ENCODE measurements at regions not wholly inside any gene's neighbourhood (a gene's known extent, or its start where the extent isn't known, plus 50 kb on each side); places are given as distances from the start of the nearest gene placed in this dataset.

- no peak overlapping the region for H2BK120ac ChIP-seq (ENCODE audit: low read depth, low read length)
These were observed 374.4 kb upstream of the PDE4D start for GRCh38 chr5:60267907-60268306.

More at GRCh38 chr5:60267907-60268306, 374.4 kb upstream of the PDE4D start:
- Histone ChIP-seq H3K4me2 (ENCODE audit: low read depth, low read length) (no peak overlapping the region), H4K20me1 (ENCODE audit: insufficient read depth, low read length) (no peaks in the 10 kb centered on the region), H3K56ac (ENCODE audit: extremely low read depth, insufficient read depth, low read length) (no peak overlapping the region), H3K27me3 (ENCODE audit: control insufficient read depth, insufficient read depth, low read length) (no peaks in the 10 kb centered on the region), H2BK5ac (ENCODE audit: low read depth, low read length, poor library complexity, severe bottlenecking) (no peak overlapping the region), H3K4ac (ENCODE audit: low read depth, low read length) (no peak overlapping the region), H4K91ac (ENCODE audit: insufficient read depth, low read depth, low read length) (no peak overlapping the region), H4K5ac (ENCODE audit: low read depth, low read length) (no peak overlapping the region), H2AK5ac (ENCODE audit: low read depth, low read length) (no peak overlapping the region), H3K4me1 (ENCODE audit: control insufficient read depth, insufficient read depth, low read length) (no peaks in the 10 kb centered on the region), H3K23ac (ENCODE audit: low read depth, low read length) (no peak overlapping the region), H3K9ac (ENCODE audit: low read depth, low read length) (no peak overlapping the region), H3K9me1 (ENCODE audit: insufficient read depth, low read length) (no peaks in the 10 kb centered on the region), H3K4me3 (ENCODE audit: insufficient read depth, low read depth, low read length) (no peak overlapping the region), H3K14ac (replicated peaks; ENCODE audit: low read depth, low read length) (no peak overlapping the region), H3K9me3 (ENCODE audit: control insufficient read depth, insufficient read depth, low read length) (no peaks in the 10 kb centered on the region), H4K8ac (ENCODE audit: low read depth in 2 of 2, low read length in 2 of 2) (no peak overlapping the region), H2AFZ (replicated peaks; ENCODE audit: low read length, poor library complexity) (no peak overlapping the region), H2BK20ac (ENCODE audit: low read depth, low read length) (no peak overlapping the region), H3K18ac (ENCODE audit: low read depth, low read length) (no peak overlapping the region), H2BK15ac (ENCODE audit: low read depth, low read length) (no peak overlapping the region), H3K27ac (ENCODE audit: insufficient read depth, low read length) (no peak overlapping the region), H2AK9ac (replicated peaks; ENCODE audit: low read depth, low read length, poor library complexity) (no peak overlapping the region), H3K36me3 (ENCODE audit: control insufficient read depth, insufficient read depth, low read length) (no peaks in the 10 kb centered on the region), H3K79me1 (ENCODE audit: low read depth in 1 of 2, low read length in 2 of 2) (no peaks in the 10 kb centered on the region)
- POLR2A ChIA-PET (ENCODE audit: unreplicated experiment): no interaction called here
- DNase-seq (no peak), ATAC-seq (ENCODE audit: low read depth) (no peak)
- dilution Hi-C loops (cut with HindIII; ENCODE audit: low sequenced_read_pairs, unreplicated experiment) (no loop called here), in situ Hi-C loops (cut with MboI; ENCODE audit: low sequenced_read_pairs) (no loop called here), intact Hi-C loops (cut with micrococcal nuclease) (no loop called here)
- no CpG with 5 or more reads among the region's 3 CpGs for WGBS, 2 experiments (ENCODE audit: extremely low coverage in 2 of 2, insufficient read length in 1 of 2)
- TF ChIP-seq CEBPB (IDR thresholded peaks at IDR 0.05; ENCODE audit: low read depth, low read length): no peak
- TF ChIP-seq MAFK (IDR thresholded peaks at IDR 0.05; ENCODE audit: low read depth, low read length): no peak
- TF ChIP-seq RCOR1 (IDR thresholded peaks at IDR 0.05; ENCODE audit: insufficient replicate concordance, low read length): no peak
- TF ChIP-seq RAD21 (IDR thresholded peaks at IDR 0.05; ENCODE audit: low read length): no peak
- TF ChIP-seq RFX5 (IDR thresholded peaks at IDR 0.05; ENCODE audit: low read depth, low read length): no peak
- TF ChIP-seq MXI1 (IDR thresholded peaks at IDR 0.05; ENCODE audit: borderline replicate concordance, low read depth, low read length): no peak
- no TSS peak for BruUV-seq (replicated peaks)
- CTCF ChIA-PET: no interaction called here
